IPS-15b (cell line): ENCODE measurements at regions not wholly inside any gene's neighbourhood (a gene's known extent, or its start where the extent isn't known, plus 50 kb on each side); places are given as distances from the start of the nearest gene placed in this dataset.

Experiments used
- H3K27me3 ChIP-seq: one replicate; pipeline ENCODE4 v1.6.1; 2013; ENCODE audit warnings: low read length; ENCODE audit not compliant: control insufficient read depth, insufficient read depth
- H3K36me3 ChIP-seq: one replicate; pipeline ENCODE4 v1.6.1; 2013; ENCODE audit warnings: low read length; ENCODE audit not compliant: control insufficient read depth, insufficient read depth
- H3K4me1 ChIP-seq: one replicate; pipeline ENCODE4 v1.6.1; 2013; ENCODE audit warnings: mild to moderate bottlenecking, low read length; ENCODE audit not compliant: control insufficient read depth, insufficient read depth
- H3K4me3 ChIP-seq: one replicate; pipeline ENCODE4 v1.5.1; 2013; ENCODE audit warnings: low read depth, low read length
- H3K9ac ChIP-seq: one replicate; pipeline ENCODE4 v1.6.1; 2013; ENCODE audit warnings: low read depth, mild to moderate bottlenecking, low read length
- H3K9me3 ChIP-seq: one replicate; pipeline ENCODE4 v1.6.1; 2013; ENCODE audit warnings: mild to moderate bottlenecking, low read length; ENCODE audit not compliant: control insufficient read depth, insufficient read depth

- Histone ChIP-seq H3K27me3 (no peaks in the 10 kb centered on the region), H3K36me3 (no peaks in the 10 kb centered on the region), H3K9ac (no peak overlapping the region), H3K4me1 (no peaks in the 10 kb centered on the region), H3K4me3 (no peak overlapping the region), H3K9me3 (no peaks in the 10 kb centered on the region)
Measured at GRCh38 chr15:95528920-95529319, 801.6 kb upstream of the NR2F2 start.

GRCh38 chr15:95536638-95537037, 793.9 kb upstream of the NR2F2 start:
- Histone ChIP-seq H3K4me1 (no peaks in the 10 kb centered on the region), H3K27me3 (no peaks in the 10 kb centered on the region), H3K36me3 (no peaks in the 10 kb centered on the region), H3K9me3 (no peaks in the 10 kb centered on the region), H3K9ac (no peak overlapping the region), H3K4me3 (no peak overlapping the region)

GRCh38 chr15:95538693-95539092, 791.8 kb upstream of the NR2F2 start:
- Histone ChIP-seq H3K4me1 (no peaks in the 10 kb centered on the region), H3K9ac (no peak overlapping the region)

GRCh38 chr15:95541301-95541700, 789.2 kb upstream of the NR2F2 start:
- H3K4me1 ChIP-seq = no peaks in the 10 kb centered on the region
- no peak overlapping the region for H3K9ac ChIP-seq
- H3K4me3 ChIP-seq = no peak overlapping the region
- H3K27me3 ChIP-seq = no peaks in the 10 kb centered on the region
- no peaks in the 10 kb centered on the region for H3K36me3 ChIP-seq
- H3K9me3 ChIP-seq = no peaks in the 10 kb centered on the region

More at GRCh38 chr15:95538693-95539092, 791.8 kb upstream of the NR2F2 start:
- H3K9me3 ChIP-seq = no peaks in the 10 kb centered on the region
- H3K36me3 ChIP-seq = no peaks in the 10 kb centered on the region
- no peaks in the 10 kb centered on the region for H3K27me3 ChIP-seq
- H3K4me3 ChIP-seq = no peak overlapping the region

GRCh38 chr15:95549168-95549738, 781.2 kb upstream of the NR2F2 start:
- Histone ChIP-seq H3K9ac (no peak overlapping the region), H3K36me3 (no peaks in the 10 kb centered on the region), H3K4me3 (no peak overlapping the region), H3K27me3 (no peaks in the 10 kb centered on the region), H3K9me3 (no peaks in the 10 kb centered on the region), H3K4me1 (no peaks in the 10 kb centered on the region)

GRCh38 chr15:95550702-95551101, 779.8 kb upstream of the NR2F2 start:
- Histone ChIP-seq H3K9me3 (no peaks in the 10 kb centered on the region), H3K4me1 (no peaks in the 10 kb centered on the region), H3K4me3 (no peak overlapping the region), H3K36me3 (no peaks in the 10 kb centered on the region), H3K9ac (no peak overlapping the region), H3K27me3 (no peaks in the 10 kb centered on the region)

- Histone ChIP-seq H3K36me3 (no peaks in the 10 kb centered on the region), H3K9ac (no peak overlapping the region), H3K9me3 (no peaks in the 10 kb centered on the region), H3K27me3 (no peaks in the 10 kb centered on the region), H3K4me3 (no peak overlapping the region), H3K4me1 (peaks cover 4% of the 10 kb centered on the region)
Measured at GRCh38 chr15:95556225-95556624, 774.3 kb upstream of the NR2F2 start.

- no peaks in the 10 kb centered on the region for H3K36me3 ChIP-seq
Measured at GRCh38 chr15:95556866-95557225, 773.7 kb upstream of the NR2F2 start.

GRCh38 chr15:95557226-95558046, 773.1 kb upstream of the NR2F2 start:
- H3K27me3 ChIP-seq = no peaks in the 10 kb centered on the region
- H3K9ac ChIP-seq = no peak overlapping the region
- no peak overlapping the region for H3K4me3 ChIP-seq
- H3K36me3 ChIP-seq = no peaks in the 10 kb centered on the region
- H3K9me3 ChIP-seq = no peaks in the 10 kb centered on the region
- H3K4me1 ChIP-seq = peaks cover 4% of the 10 kb centered on the region

More at GRCh38 chr15:95556866-95557225, 773.7 kb upstream of the NR2F2 start:
- no peaks in the 10 kb centered on the region for H3K9me3 ChIP-seq
- H3K4me1 ChIP-seq = peaks cover 4% of the 10 kb centered on the region
- H3K9ac ChIP-seq = no peak overlapping the region
- no peaks in the 10 kb centered on the region for H3K27me3 ChIP-seq
- H3K4me3 ChIP-seq = no peak overlapping the region

- H3K4me3 ChIP-seq = no peak overlapping the region
- no peaks in the 10 kb centered on the region for H3K9me3 ChIP-seq
- H3K4me1 ChIP-seq = peaks cover 4% of the 10 kb centered on the region
- no peak overlapping the region for H3K9ac ChIP-seq
- no peaks in the 10 kb centered on the region for H3K27me3 ChIP-seq
- H3K36me3 ChIP-seq = no peaks in the 10 kb centered on the region
Measured at GRCh38 chr15:95558131-95558530, 772.4 kb upstream of the NR2F2 start.

- Histone ChIP-seq H3K4me3 (no peak overlapping the region), H3K27me3 (no peaks in the 10 kb centered on the region), H3K4me1 (peaks cover 4% of the 10 kb centered on the region), H3K36me3 (no peaks in the 10 kb centered on the region), H3K9ac (no peak overlapping the region), H3K9me3 (no peaks in the 10 kb centered on the region)
Measured at GRCh38 chr15:95558916-95559315, 771.6 kb upstream of the NR2F2 start.

- no peaks in the 10 kb centered on the region for H3K9me3 ChIP-seq
- H3K4me3 ChIP-seq = no peak overlapping the region
- peaks cover 4% of the 10 kb centered on the region for H3K4me1 ChIP-seq
- H3K9ac ChIP-seq = no peak overlapping the region
- H3K36me3 ChIP-seq = no peaks in the 10 kb centered on the region
- no peaks in the 10 kb centered on the region for H3K27me3 ChIP-seq
Measured at GRCh38 chr15:95559875-95560394, 770.6 kb upstream of the NR2F2 start.
